Activated CD4-positive, alpha-beta T cell treated with anti-CD3 and anti-CD28 coated beads, Interleukin-2, amount 50 U/mL, for 48 hours (primary cell): ENCODE measurements at regions not wholly inside any gene's neighbourhood (a gene's known extent, or its start where the extent isn't known, plus 50 kb on each side); places are given as distances from the start of the nearest gene placed in this dataset.
"Not testable (repeated sequence)": the region's sequence is repeated elsewhere in the genome, so short reads cannot be mapped to it uniquely, and the experiment has no call there.

ENCODE experiments used
- DNase-seq, 2 experiments: peaks; one replicate each; pipeline ENCODE4 v3.0.0-alpha.2; 2020

DNA sequence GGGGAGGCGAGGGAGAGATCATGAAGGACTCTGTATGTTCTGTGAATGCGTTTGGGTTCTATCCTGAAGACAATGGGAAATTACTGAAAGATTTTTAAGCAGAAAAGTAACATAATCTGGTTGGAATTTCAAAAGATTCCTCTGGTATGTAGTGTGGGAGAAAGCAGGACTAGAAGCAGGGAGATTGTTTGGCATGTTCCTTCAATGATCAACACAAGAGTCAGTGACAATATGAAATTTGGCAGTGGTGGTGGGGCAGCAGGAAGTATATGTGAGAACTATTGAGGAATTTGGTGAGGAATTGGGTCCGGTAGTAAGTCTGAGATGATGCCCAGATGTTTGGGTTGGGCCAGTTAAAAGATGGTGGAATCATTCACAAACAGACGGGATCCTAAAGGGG, 348.7 kb downstream of the CD83 start:
- no peak for DNase-seq

DNA sequence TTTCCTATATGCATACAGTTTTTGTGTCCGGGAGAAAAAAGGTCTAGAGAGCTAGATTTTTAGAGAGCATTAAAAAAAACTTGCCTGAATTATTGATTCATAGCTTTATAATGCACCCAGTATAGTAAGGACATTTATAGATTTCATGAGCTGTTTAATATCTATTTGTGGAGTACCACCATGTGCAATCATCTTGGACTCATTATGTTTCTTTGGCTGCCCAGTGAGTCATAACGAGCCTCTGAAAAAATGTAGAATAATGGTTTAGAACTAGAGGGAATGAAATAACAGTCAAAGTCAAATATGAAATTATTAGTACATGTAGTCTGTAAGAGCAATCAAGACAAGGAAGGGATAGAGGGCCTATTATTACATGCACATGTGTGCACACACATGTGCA, 350.0 kb downstream of the CD83 start:
- DNase-seq = no peak

DNA sequence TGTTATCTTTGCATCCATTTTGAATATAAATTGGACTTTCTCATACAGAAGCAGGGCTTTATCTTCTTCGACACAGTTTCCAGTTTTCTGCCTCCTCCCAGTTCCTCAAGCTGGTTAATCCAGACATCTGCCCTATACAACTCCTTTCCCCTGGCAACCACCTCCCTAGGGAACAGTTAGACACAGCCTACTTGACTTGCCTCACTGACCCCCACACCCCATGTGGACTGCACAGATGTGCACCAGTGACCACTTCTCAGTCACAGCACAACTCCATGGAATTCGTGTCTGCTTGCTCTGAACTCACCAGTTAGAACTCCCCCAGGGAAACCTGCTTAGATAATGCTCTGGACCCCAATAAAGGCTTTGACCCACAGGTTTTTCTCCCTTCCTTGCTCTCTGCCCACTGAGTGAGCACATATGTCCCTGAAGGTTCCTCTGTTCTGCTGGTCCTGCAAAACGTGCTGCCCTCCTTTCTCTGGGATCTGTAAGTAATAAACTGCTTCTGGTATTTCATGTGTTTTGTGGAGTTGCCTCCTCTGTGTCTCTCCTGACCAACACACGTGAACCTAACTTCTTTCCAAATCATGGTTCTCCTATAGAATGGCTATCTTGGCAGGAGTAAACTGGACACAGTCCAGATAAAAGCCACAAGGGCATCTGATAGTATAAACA, 351.2 kb downstream of the CD83 start:
- DNase-seq = no peak

DNA sequence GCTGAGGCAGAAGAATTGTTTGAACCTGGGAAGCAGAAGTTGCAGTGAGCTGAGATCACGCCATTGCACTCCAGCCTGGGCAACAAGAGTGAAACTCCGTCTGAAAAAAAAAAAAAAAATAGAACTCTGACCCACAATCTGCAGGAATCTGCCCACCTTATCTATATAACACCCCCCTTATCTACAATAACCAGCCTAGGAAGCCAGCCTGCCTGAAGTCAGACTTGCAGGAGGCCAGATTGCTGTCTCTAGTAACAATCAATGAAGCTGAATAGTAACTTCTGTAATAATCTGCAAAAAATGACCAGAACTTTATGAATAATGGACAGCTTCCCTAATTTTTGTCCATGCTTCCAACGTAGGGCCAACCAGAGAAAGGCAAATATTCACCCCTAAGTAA, 352.5 kb downstream of the CD83 start:
- DNase-seq = no peak

DNA sequence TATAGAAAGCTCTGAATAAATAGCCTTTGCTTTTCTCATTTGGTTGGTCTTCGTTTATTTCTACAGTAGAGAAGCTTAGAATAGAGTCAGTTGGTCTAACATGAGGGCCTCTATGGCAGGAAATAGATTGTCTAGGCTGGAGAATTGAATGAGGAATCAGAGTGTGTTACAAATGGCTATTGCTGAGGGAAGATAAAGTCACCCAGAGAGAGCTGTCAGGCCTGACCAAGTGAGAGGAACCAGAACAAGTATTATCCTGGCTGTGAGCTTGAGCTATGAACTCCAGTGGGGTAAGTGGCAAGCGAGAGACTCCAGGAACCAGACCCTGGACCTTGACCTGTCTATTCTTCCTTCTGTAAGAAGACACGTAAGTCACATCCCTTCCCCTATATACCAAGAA, 353.1 kb downstream of the CD83 start:
- DNase-seq = no peak

DNA sequence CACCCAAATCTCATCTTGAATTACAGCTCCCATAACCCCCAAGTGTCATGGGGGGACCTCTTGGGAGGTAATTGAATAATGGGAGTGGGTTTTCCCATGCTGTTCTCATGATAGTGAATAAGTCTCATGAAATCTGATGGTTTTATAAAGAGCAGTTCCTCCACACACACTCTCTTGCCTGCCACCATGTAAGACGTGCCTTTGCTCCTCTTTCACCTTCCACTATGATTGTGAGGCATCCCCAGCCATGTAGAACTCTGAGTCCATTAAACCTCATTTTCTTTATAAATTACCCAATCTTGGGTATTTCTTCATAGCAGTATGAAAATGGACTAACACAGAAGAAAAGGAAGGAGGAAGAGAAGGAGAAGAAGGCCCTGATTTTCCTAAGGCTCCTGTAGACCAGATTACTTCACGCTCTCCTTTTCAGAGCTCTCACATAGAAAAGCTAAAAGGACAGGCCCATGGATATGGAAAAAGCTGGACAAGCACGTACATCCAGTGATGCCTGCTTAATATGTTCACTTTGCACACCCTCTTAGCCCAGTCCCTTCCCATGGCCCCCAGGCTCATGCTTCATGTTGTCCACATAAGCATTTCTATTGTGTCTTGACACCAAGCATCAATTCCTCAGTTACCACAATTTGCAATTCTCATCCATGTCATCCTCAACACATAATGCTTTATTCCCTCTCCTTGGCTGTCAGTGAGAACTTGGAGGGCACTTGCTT, 354.8 kb downstream of the CD83 start:
- DNase-seq = no peak

DNA sequence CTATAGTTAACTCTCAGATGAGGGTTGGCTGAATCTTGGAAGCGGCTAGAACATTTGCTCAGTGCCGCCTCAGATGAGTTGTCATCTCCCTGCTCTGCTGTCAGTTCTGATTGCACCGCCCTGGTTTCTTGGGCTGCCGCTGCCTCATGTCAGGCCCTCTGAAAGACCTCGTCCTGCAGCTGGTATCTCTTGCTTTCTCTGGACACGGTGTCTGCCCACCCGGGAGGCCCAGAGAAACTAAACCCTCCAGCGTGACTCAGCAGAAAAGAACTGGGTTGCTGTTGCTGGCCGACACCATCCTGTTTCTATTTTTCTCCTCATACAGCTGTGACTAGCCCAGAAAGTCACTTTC, 355.4 kb downstream of the CD83 start:
- DNase-seq = no peak

DNA sequence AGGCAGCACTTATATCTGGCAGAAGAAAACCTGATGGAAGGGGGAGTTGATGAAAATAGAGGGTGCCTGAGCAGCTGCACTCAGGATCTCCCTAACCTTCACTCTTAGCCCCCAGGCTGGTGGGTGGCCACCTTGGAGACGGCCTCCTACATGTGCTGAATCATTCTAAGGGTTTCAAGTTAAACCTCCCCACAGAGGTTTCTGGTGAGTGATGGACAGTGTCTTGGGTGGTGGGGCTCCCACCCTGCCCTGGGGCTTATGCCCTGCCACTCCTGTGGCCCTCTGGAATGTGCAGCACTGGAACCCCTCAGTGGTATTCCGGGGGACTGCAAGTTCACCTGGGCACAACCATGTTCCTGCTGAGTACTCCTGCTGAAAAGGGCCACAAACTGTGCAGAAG, 357.2 kb downstream of the CD83 start:
- DNase-seq = no peak

DNA sequence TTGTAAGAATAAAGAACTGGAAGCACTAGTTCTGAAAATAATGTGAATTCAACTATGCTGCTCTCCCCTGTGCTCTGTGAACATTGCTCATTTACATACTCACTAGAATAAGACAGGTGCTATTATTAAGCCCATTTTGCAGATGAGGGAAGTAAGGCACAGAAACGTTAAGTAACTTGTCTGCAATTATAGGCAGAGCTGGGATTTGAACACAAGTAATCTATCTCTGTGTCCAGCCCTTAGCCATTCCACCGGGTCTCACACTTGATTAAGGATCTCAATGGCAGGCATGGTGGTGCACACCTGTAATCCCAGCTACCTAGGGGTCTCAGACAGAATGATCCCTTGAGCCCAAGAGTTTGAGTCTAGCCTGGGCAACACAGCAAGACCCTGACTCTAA, 357.7 kb downstream of the CD83 start:
- no peak for DNase-seq

DNA sequence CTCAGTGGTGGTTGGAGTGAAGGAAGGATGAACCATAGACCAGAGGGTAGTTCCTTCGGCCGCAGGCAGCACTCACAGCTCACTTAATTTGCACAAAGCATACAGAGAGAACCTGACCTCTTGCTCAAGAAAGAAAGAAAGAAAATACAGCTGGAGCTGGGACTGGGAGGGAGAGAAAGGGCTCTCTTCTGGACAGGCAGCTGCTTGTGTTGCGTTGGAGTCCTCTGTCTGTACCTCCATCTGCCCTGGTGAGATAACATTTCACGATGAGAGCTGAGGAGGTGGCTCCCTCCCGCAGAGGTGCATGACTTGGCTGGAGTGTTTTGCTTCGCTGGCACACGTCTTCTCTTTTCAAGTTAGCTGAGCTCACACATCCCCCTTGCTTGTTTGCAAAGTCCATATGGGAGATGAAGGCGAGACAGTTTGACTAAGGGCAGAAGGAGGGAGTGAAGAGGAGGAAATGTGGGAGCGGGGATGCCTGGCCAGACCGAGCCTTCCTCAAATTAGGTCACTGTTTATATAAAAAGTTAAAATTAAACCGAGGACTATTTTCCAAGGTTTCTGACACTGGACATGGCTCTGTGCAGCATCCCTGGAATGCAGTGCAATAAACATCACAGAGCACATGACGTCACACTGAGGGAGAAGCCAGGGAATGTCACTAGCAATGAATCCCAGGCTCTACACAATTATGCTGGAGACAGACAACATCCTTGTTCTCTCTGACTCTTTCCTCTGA, 359.4 kb downstream of the CD83 start:
- DNase-seq = no peak

DNA sequence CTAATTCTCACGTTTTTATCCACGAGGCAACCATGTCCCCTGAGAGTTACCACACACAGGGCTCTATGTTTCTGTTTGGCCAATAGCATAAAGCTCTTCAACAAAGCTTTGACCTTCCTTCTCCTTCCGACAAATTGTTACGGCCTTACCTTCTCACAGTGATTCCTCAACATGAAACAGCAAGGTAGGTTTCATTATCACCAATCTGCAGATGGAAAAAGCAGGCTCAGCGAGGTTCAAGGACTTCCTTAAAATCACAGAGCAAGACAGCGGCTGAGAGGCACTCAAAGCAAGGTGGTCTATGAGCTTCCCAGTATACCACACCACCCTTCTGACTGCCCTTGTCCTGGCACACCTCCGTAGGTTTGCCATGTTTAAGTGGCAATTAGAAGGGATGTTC, 360.0 kb downstream of the CD83 start:
- no peak for DNase-seq

DNA sequence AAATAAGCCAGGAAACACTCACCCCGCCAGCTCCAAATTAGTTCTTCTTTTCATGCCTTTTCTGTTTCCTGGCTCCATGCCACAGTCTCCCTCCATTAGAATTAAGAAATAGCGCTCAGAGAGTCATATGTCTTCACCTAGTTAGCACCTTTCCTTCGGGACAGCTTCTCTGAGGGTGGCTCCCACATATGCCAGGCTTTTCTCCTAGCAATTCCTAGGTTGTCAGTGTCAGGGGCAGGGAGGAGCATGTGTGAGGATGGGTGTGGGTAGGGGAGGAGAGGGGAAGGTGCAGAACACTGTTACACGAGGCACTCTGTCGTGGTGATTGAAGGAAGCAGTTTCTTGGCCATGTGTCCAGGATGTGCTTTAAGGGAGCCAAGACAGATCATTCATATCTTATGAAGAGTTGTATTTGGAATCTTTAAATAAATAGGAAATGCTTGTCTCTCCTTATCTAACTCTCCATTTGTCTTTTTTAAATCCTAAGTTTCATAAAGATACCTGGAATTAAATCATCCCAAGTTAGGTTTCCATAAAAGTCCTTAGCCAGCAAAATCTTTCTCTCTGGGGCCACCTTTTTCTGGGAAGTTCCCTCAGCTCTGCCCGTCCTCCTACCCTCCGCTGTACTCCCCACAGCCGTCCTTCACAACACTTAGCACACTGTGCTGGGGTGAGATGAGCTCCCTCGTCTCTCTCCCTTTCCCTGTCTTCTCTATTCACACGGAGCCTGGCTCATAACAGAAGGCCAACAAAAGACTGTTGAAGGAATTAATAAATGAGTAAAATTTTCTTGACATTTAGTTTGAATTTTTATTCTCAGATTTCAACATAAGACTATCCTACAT, 361.0 kb downstream of the CD83 start:
- DNase-seq = no peak

DNA sequence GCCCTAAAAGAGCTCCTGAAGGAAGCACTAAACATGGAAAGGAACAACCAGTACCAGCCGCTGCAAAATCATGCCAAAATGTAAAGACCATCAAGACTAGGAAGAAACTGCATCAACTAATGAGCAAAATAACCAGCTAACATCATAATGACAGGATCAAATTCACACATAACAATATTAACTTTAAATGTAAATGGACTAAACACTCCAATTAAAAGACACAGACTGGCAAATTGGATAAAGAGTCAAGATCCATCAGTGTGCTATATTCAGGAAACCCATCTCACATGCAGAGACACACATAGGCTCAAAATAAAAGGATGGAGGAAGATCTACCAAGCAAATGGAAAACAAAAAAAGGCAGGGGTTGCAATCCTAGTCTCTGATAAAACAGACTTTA, 364.4 kb downstream of the CD83 start:
- not testable (repeated sequence) for DNase-seq

DNA sequence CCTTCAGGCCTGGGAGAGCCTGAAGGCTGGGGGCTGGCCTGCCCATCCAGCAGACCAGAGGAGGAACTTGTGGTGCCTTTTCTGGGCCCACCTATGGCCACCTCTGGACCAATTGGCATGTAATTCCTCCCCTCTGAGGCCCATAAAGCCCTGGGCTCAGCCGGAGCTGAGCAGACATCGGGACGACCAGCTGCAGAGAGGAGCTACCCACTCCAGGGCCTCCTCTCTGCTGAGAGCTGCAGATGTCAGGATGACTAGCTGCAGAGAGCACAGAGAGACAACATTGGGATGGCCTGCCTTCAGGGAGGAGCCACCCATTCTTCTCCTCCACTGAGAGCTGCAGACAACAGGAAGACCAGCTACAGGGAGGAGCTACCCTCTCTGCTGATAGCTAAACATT, 370.1 kb downstream of the CD83 start:
- DNase-seq = no peak

DNA sequence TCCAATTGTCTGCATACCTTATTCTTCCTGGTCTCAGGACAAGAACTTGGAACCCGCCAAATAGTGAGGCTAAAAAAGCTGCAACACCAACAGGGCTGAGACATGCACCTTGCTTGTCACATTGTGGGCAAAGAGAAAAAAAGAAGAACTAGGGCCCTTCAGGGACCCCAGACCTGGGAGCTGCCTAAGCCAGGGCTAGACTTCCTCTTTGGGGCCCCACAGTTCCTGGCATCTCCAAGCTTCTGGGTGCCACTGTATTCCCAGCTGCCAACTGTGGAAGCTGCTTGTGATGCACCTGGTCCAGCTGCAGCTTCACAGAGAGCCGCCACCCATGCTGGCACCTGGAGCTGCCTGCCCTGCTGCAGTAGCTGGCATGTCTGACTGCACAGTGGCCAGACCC, 370.6 kb downstream of the CD83 start:
- DNase-seq = no peak

DNA sequence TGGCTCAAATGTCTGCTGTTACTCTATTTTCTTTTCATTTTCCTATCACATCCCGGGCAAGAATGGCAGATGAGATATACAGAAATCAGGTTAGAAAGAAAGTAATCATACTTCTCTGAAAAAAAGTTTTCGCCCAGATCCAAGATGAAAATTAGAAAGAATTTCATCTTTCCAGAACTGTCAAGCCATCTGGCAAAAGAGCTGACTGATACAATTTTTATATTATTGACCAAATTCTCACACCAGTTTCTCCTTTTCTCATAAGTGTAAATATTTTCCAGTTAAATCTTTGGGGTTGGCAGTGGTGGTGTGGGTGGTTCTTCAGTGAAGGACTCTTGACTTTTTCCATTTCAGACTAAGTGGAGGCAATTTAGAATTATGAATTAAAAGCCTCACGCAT, 371.9 kb downstream of the CD83 start:
- DNase-seq = no peak

DNA sequence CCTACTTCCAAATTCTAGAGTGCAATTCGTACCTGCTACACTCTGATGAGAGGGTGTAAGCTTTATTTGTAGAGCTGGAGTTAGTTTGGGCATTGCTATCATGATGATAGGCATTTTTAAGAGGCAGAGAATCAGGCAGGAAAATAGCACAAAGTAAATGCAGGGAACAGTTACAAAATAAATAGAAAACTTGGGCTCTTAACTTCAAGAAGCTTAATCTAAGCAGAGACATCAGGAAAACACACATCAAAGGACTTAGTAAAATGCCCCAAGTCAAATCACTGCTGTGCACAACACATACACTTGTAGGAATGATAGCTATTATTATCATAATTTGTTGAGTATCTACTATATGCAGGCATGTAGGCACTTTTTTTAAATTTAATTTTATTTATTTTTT, 381.2 kb downstream of the CD83 start:
- no peak for DNase-seq

DNA sequence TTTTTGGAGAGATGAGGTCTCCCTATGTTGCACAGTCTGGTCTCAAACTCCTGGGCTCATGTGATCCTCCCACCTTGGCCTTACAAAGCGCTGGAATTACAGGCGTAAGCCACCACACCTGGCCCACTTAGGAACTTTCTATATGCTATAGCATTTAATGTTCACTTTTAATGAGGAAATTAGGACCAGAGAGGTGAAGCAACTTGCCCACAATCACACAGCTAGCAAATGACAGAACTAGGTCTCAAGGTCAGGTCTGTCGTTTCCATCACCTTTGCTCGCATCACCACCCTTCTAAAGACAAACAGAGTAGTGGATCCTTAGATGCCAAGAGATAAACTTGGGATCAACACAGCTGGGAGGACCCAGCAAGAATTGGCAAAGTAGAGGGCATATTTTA, 381.7 kb downstream of the CD83 start:
- DNase-seq = no peak

DNA sequence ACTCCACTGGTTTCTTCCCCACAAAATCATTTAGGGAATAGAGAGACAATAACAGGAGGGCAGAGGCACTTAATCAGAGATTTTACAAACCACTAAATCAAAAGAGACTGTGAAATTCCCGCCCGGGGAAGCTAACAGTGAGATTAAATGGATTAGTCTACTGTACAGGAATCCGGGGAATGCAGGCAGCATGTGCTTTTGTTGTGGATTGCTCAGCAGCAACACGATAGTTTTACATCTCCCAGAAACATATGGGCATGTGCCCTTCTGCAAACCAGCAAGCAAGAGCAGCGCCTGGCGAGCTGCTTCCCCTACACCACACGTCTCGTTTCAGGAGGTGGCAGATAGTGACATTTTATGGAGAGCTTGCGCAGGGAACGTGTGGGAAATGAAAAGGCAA, 382.3 kb downstream of the CD83 start:
- DNase-seq = no peak

DNA sequence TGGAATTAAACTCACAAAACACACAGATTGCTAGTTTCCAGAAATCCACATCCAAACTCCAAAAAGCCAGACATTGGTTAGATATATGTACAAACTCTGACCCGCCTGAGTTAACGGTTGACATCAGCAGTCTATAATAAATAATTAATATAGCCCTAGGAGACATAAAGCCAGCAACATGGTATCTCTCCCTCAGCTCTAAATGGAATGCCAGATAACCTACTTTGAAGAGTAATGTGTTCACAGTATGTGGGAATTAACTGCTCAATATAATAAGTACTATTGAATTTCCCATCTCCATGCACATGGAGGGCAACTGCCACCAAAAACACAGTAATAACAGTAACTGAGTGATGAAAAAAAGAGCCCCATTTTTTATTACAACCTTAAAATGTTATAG, 383.2 kb downstream of the CD83 start:
- no peak for DNase-seq

DNA sequence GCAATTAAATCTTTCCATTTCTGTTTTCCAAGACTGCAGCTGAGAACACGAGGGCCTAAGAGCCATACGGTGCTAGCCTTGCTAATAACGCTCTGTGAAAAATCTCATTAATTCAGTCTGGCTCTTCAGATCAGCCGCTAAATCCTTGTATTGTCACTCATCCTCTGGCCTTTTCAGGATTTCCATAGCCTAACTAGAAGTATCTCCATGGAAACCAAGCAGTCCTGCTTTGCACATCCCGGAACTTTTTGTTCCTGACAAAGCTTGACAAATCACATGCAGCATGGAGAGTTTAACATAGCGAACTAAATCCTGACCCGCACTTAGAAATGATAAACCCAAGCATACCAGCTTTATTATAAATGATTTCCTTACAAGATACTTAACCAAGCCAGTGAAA, 383.7 kb downstream of the CD83 start:
- no peak for DNase-seq

DNA sequence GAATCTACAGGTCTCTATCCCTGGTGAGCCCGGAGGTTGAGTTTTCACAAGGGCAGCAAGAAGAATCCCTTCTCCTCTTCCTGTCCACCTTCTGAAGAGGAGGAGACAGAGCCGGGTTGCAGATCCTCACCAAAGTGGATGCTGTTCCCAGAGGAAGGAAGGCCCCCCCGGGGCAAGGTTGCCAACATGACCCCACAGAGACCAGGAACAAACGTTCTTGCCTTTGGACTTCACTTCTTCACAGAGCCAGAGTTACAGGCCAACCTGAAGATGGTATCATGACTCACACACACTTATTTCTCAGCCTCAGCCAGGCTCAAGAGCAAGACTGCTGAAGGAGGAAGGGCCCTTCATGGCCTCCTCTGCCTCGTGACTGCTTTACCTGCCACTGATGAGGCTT, 384.3 kb downstream of the CD83 start:
- no peak for DNase-seq

DNA sequence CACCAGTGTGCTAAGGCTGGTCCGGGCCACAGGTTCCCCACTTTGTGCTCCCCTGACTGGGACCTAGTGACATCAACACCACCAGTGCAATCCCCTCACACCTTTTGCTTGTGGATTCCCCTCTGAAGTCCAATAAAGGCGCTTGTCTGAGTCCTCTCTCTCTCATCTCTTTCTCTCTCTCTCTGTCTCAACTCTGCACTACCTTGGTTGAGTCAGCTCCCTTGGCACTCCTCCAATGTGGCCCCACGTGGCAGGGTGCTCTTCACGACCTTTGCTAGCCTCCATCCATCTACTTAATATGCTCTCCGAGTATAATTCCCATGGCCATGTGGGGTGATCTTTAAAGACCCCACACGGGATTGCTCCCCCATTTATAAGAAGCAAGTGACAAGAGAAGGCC, 385.0 kb downstream of the CD83 start:
- DNase-seq = peak; percentile 8 to 20

DNA sequence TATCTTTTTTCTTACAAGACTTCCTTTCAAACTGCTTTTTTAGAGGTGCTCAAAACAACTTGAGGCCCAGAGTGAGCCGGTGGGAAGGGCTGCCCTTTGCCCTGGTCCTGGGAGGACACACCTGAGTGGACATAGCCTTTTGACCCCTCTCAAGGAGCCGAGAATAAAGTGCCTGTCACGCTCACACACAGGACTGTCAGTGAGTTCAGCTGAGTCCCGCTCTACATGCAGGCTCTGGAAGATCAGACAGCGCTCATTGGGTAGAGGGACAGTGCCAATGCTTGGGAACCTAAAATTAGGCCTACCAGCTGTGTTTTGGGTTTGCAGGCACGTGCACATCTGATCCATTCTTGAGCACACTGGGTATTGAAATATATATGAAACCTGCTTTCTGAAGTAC, 387.8 kb downstream of the CD83 start:
- DNase-seq = no peak
